Suprapubic skin (tissue), 3 donors: ENCODE measurements at regions not wholly inside any gene's neighbourhood (a gene's known extent, or its start where the extent isn't known, plus 50 kb on each side); places are given as distances from the start of the nearest gene placed in this dataset.

ENCODE experiments used
- CTCF ChIP-seq, 2 donors: fragments of 200-600 bp in 1 of 2; fragments of 450-650 bp in 1 of 2; sonication (generic) in 1 of 2; IDR thresholded peaks; one replicate each; pipeline ENCODE4 v1.5.1; 2016 to 2019; ENCODE audit warnings: antibody characterized with exemption in 2 of 2, mild to moderate bottlenecking in 1 of 2, moderate library complexity in 1 of 2
- POLR2AphosphoS5 ChIP-seq, 3 donors: sonication (generic); formaldehyde crosslinking; IDR thresholded peaks; one replicate each; pipeline ENCODE4 v1.6.1; 2017; ENCODE audit warnings: antibody characterized with exemption in 3 of 3

GRCh38 chr20:41783423-41784208 lies 165.4 kb upstream of the CHD6 start:
- TF ChIP-seq CTCF (IDR thresholded peaks at IDR 0.05), result no peak
- TF ChIP-seq POLR2AphosphoS5 (IDR thresholded peaks at IDR 0.05), result no peak
